Urinary bladder (tissue), 3 donors: ENCODE measurements at regions not wholly inside any gene's neighbourhood (a gene's known extent, or its start where the extent isn't known, plus 50 kb on each side); places are given as distances from the start of the nearest gene placed in this dataset.

Experiments used
- DNase-seq: peaks from one replicate; pipeline ENCODE4 v3.0.0-alpha.2; 2015; ENCODE audit errors: extremely low spot score
- H3K27ac ChIP-seq: one replicate; pipeline ENCODE4 v1.5.1; 2013; ENCODE audit warnings: low read depth, mild to moderate bottlenecking, moderate library complexity
- H3K36me3 ChIP-seq: one replicate; pipeline ENCODE4 v1.6.1; 2013; ENCODE audit warnings: mild to moderate bottlenecking, moderate library complexity; ENCODE audit not compliant: insufficient read depth
- H3K4me1 ChIP-seq: one replicate; pipeline ENCODE4 v1.6.1; 2013; ENCODE audit warnings: mild to moderate bottlenecking, moderate library complexity; ENCODE audit not compliant: insufficient read depth
- H3K4me3 ChIP-seq: one replicate; pipeline ENCODE4 v1.5.1; 2013; ENCODE audit warnings: low read depth, low read length
- WGBS: extraction: QIAGEN DNeasy Blood & Tissue Kit; methylation state at CpG from one replicate; pipeline ENCODE4 v1.1.7; 2013; 5-methylcytosine and 5-hydroxymethylcytosine counted together
- donor health status: healthy with polysubstance abuse.
- donor health status: healthy.

- no peak overlapping the region for H3K27ac ChIP-seq
- H3K4me1 ChIP-seq: no peaks in the 10 kb centered on the region
- no peak overlapping the region for H3K4me3 ChIP-seq
- 82% methylated on average over 1 of the region's 1 CpG for WGBS
- no peak for DNase-seq
- no peaks in the 10 kb centered on the region for H3K36me3 ChIP-seq
Observed at GRCh38 chr4:175033162-175033561, 115.0 kb downstream of the ADAM29 start.

GRCh38 chr4:175034007-175034406, 115.8 kb downstream of the ADAM29 start:
- Histone ChIP-seq H3K36me3 (no peaks in the 10 kb centered on the region), H3K4me3 (no peak overlapping the region), H3K27ac (no peak overlapping the region), H3K4me1 (no peaks in the 10 kb centered on the region)
- WGBS: 80% methylated on average over 1 of the region's 1 CpG
- DNase-seq: no peak

GRCh38 chr4:175034986-175035705, 117.0 kb downstream of the ADAM29 start:
- no peak for DNase-seq
- no peak overlapping the region for H3K27ac ChIP-seq
- WGBS: 30% methylated on average over 2 of the region's 2 CpGs
- no peaks in the 10 kb centered on the region for H3K36me3 ChIP-seq
- no peak overlapping the region for H3K4me3 ChIP-seq
- H3K4me1 ChIP-seq: no peaks in the 10 kb centered on the region

GRCh38 chr4:175035905-175036304, 117.7 kb downstream of the ADAM29 start:
- DNase-seq: no peak
- Histone ChIP-seq H3K4me1 (no peaks in the 10 kb centered on the region), H3K36me3 (no peaks in the 10 kb centered on the region), H3K4me3 (no peak overlapping the region), H3K27ac (no peak overlapping the region)
- 73% methylated on average over 2 of the region's 2 CpGs for WGBS

- Histone ChIP-seq H3K4me1 (no peaks in the 10 kb centered on the region), H3K36me3 (no peaks in the 10 kb centered on the region), H3K27ac (no peak overlapping the region), H3K4me3 (no peak overlapping the region)
- 86% methylated on average over 1 of the region's 1 CpG for WGBS
- no peak for DNase-seq
Observed at GRCh38 chr4:175048111-175048784, 130.1 kb downstream of the ADAM29 start.

GRCh38 chr4:175048906-175049305, 130.7 kb downstream of the ADAM29 start:
- Histone ChIP-seq H3K27ac (no peak overlapping the region), H3K4me1 (no peaks in the 10 kb centered on the region), H3K4me3 (no peak overlapping the region), H3K36me3 (no peaks in the 10 kb centered on the region)
- 47% methylated on average over 4 of the region's 4 CpGs for WGBS
- no peak for DNase-seq

- DNase-seq: no peak
- Histone ChIP-seq H3K27ac (no peak overlapping the region), H3K36me3 (no peaks in the 10 kb centered on the region), H3K4me3 (no peak overlapping the region), H3K4me1 (no peaks in the 10 kb centered on the region)
- 42% methylated on average over 2 of the region's 2 CpGs for WGBS
Observed at GRCh38 chr4:175051974-175052373, 133.8 kb downstream of the ADAM29 start.

GRCh38 chr4:175054980-175055379, 136.8 kb downstream of the ADAM29 start:
- 61% methylated on average over 3 of the region's 3 CpGs for WGBS

GRCh38 chr4:175062183-175062592, 144.0 kb downstream of the ADAM29 start:
- H3K27ac ChIP-seq: no peak overlapping the region
- 78% methylated on average over 3 of the region's 3 CpGs for WGBS
- DNase-seq: no peak

More at GRCh38 chr4:175054980-175055379, 136.8 kb downstream of the ADAM29 start:
- Histone ChIP-seq H3K36me3 (no peaks in the 10 kb centered on the region), H3K27ac (no peak overlapping the region), H3K4me3 (no peak overlapping the region), H3K4me1 (no peaks in the 10 kb centered on the region)
- no peak for DNase-seq

GRCh38 chr4:175065228-175065627, 147.1 kb downstream of the ADAM29 start:
- Histone ChIP-seq H3K4me3 (no peak overlapping the region), H3K4me1 (no peaks in the 10 kb centered on the region)
- no peak for DNase-seq

More at GRCh38 chr4:175062183-175062592, 144.0 kb downstream of the ADAM29 start:
- no peaks in the 10 kb centered on the region for H3K4me1 ChIP-seq
- H3K36me3 ChIP-seq: no peaks in the 10 kb centered on the region
- H3K4me3 ChIP-seq: no peak overlapping the region

GRCh38 chr4:175066923-175067627, 148.9 kb downstream of the ADAM29 start:
- no peak overlapping the region for H3K4me3 ChIP-seq
- H3K4me1 ChIP-seq: no peaks in the 10 kb centered on the region
- no peak overlapping the region for H3K27ac ChIP-seq
- 55% methylated on average over 3 of the region's 3 CpGs for WGBS
- DNase-seq: no peak
- H3K36me3 ChIP-seq: no peaks in the 10 kb centered on the region

More at GRCh38 chr4:175065228-175065627, 147.1 kb downstream of the ADAM29 start:
- Histone ChIP-seq H3K27ac (no peak overlapping the region), H3K36me3 (no peaks in the 10 kb centered on the region)

- DNase-seq: no peak
- H3K36me3 ChIP-seq: no peaks in the 10 kb centered on the region
- no peak overlapping the region for H3K4me3 ChIP-seq
- H3K27ac ChIP-seq: no peak overlapping the region
- no peaks in the 10 kb centered on the region for H3K4me1 ChIP-seq
Observed at GRCh38 chr4:175068266-175068665, 150.1 kb downstream of the ADAM29 start.

GRCh38 chr4:175070444-175070843, 152.3 kb downstream of the ADAM29 start:
- no peak overlapping the region for H3K27ac ChIP-seq
- no peak for DNase-seq
- no peak overlapping the region for H3K4me3 ChIP-seq
- H3K36me3 ChIP-seq: no peaks in the 10 kb centered on the region
- H3K4me1 ChIP-seq: no peaks in the 10 kb centered on the region
- 98% methylated on average over 3 of the region's 3 CpGs for WGBS

- 14% methylated on average over 3 of the region's 3 CpGs for WGBS
- no peaks in the 10 kb centered on the region for H3K4me1 ChIP-seq
Observed at GRCh38 chr4:175071123-175071522, 153.0 kb downstream of the ADAM29 start.

More at GRCh38 chr4:175071123-175071522, 153.0 kb downstream of the ADAM29 start:
- Histone ChIP-seq H3K27ac (no peak overlapping the region), H3K36me3 (no peaks in the 10 kb centered on the region), H3K4me3 (no peak overlapping the region)
- DNase-seq: no peak
